GM21360 (cell line): ENCODE measurements at regions not wholly inside any gene's neighbourhood (a gene's known extent, or its start where the extent isn't known, plus 50 kb on each side); places are given as distances from the start of the nearest gene placed in this dataset.

Experiments used
- ATAC-seq: cut with Tn5 transposase; IDR thresholded peaks from one replicate; pipeline ENCODE4 v1.9.1; 2021; ENCODE audit warnings: mild to moderate bottlenecking, moderate library complexity; ENCODE audit not compliant: unreplicated experiment

DNA sequence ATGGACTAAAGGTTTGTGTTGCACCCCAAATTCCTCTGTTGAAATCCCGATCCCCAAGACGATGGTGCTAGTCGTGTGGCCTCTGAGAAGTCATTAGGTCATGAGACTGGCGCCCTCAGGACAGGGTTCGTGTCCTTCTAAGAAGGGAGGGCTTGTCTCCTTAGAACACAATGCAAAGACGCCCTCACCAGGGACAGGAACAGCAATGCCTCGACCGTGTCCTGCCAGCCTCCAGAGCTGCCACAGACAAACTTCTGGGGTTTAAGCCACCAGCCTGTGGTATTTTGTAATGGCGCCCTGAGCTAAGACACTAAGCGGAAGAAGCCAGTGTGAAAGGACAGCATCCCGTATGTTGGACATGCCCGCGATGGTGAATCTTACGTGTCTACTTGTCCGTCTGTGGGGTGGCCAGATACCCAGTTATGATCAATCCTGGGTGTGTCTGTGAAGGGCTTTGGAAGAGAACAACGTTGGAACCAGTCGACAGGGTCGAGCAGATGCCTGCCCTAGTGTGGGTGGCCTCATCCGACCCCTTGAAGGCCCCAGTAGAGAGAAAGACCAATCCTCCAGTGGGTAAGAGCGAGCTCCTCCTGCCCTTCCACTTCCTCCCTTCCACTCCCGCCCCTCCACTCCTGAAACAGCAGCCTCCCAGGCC is 279.2 kb upstream of the IRX2 start:
- ATAC-seq, result no peak

DNA sequence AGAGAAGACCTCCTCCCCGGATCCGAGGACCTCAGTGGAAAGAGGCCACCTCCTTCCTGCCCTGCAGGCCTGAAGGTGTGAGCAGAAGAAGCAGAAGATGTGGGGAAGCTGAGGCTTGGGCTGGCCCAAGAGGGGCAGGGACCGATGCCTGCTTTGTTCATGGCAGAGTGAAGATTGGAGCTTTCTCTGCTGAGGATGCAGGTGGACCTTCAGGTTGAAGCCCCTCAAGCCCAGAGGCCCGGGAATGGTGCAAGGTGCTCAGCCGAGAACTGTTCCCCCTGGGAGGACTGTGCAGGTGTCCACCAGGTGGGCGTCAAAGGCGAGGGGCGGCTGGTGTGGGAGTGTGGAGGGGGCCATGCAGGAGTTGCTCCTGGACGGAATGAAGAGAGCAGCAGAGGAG is 277.9 kb upstream of the IRX2 start:
- no peak for ATAC-seq

DNA sequence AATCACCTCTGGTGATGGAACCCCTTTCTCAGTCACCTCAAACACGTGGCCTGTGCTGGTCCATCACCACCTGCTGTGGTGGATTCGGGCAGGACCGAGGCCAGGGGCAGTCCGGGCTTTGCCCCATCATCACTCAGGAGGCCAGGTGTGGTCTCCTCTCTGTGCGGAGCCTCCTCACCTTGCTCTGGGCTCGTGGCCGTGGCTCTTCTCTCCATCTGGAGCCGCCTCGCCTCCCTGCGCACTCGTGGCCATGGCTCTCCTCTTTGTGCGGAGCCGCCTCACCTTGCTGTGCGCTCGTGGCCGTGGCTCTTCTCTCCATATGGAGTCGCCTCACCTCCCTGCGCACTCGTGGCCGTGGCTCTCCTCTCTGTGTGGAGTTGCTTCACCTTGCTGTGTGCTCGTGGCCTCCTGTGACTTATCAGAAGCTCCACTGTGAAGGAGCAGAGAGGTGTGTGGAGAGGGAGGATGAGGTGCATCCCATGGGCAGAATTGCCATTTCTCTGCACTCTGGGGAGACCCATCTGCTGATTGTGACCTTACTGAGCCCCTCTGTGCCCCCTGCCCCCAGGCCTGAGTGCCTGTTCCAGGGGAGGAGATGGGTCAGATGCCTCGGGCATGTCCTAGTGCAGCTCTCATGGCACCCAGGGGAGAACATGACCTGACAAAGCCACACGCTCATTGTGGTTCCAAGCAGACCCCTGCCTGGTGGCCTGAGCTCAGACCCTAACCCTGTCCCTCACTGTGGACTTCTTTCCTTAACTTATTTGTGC is 276.6 kb upstream of the IRX2 start:
- no peak for ATAC-seq

DNA sequence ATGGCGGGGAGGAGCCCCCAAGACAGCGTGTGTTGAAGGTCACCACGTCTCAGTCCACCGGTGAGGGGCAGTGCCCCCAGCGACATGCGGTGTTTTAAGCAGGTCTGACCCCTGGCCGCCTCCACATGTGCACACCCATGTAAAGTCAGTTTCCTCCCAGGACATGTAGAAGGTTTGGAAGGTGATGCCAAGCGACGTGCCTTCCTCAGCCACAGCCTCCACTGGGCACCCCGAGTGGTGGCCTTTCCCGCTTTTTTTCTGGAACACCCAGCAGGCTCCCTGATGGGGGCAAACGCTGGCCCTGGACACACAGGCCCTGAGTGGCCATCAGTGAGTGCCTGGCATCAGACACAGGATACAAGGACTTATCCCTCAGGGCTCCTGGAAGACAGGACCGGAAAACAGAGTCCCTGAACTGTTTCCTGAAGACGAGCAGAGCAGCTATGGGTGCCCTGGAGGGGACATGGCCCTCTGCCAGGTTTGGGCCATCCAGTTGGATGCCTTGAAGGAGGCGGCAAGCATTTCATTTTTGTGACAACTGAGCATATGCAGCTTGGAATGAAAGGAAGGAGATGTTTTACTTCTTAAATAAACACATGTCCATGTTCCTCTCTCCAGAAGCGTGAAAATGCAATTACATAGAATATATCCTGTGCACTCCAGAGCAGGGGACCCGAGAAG is 275.8 kb upstream of the IRX2 start:
- ATAC-seq, result no peak

DNA sequence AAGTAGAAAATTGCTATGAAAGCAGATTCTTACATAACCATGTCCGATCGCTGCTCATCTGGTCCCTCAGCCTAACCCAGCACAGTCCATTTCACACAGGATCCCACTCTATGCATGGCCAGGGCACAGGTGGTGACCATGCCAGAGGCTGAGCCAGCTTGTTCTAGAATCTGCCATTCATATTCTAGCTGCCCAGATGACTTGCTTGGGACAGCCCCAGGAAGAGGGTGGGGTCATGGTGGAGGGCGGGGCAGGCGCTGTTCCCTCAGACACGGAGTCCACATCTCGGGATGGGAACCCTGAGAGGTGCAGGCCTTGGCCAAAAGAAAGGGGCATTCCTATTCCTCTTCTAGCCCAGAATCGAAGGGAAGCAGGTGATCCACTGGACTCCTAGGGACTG is 275.2 kb upstream of the IRX2 start:
- no peak for ATAC-seq

DNA sequence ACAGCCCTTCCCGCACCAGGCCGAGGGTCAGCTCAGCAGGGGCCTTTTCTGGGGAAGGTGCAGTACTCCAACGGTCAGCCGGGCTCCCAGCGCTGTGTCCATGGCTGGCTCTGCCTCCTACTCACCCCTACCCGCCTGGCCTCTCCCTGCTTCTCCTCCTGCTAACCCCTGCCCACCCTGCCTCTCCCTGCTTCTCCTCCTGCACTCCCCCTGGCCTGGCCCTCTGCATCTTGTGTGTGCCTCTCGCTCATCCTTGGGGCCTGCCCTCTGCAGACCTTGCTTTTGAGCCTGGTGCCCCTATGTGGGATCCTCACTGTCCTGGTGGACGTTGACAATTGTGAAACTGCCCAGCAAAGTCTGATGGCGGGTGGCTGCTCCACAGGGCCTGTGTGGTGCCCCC is 274.6 kb upstream of the IRX2 start:
- ATAC-seq, result no peak

DNA sequence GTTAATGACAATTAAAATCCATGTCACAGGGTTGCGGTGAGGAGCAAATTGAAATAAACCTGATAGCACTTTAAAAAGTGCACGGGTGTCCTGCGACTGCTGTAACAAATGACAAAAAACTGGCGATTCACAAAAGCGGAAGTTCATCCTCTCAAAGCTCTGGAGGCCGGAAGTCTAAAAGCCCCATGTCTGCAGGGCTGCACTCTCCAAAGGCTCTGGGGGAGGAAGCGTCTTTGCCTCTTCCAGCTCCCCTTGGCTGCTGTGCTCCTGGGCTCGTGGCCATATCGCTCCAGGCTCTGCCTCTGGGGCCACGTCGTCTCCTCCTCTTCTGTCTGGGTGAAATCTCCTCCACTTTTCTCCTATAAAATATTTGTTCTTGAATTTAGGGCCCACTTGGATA is 273.9 kb upstream of the IRX2 start:
- no peak for ATAC-seq

DNA sequence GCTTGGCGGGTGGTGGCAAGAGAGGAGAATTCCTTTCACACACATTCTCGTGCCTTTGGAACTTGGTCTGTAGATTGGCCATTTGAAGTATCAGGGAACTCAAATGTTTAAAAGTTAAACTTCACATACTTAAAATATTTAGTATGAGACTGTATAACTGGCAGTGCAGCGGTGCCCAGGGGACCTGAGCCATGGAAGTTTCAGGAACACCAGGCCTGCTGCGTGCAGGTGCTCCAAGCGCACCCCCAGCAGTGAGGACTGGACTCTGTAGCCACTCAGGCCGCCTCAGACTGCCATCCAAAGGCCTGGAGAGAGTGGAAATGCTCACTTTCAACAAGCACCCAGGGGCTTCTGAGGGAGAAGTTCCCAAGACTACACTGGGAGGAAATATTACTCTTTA is 273.5 kb upstream of the IRX2 start:
- no peak for ATAC-seq

DNA sequence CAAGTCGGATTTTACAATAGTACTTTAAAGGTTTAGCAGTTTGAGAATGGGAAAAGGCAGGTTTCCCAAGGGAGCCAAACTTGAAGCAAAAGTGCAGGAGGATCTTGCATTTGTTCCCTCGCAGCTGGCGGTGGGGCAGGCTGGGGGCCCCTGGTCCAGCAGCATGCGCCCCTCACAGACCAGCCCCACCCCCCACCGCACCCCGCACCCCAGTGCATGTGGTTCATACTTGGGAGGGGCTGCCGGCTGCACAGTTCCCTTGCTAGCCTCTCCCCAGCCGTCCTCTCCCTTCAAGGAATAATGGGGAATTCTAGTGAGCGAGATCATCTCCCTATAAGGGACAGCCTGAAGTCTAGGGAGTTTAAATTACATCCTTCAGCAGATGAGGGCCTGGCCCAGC is 273.1 kb upstream of the IRX2 start:
- ATAC-seq, result no peak

DNA sequence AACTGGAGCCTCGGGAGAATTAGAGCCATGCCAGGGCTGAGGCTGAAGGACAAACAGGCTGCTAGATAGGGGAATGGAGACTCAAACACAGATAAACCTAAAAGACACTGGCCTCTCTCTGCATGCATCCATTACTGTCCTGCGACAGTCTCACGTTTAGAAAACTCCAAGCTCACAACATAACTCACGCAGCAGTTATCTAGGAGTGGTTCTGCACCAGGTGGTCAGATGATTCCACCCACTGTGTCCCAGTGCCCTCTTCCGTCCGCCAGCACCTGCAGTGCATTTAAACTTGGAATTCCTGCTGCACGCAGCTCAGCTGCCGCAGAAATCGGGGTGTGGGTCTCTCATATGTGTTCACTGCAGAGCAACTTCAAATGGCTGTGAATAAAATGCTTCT is 272.6 kb upstream of the IRX2 start:
- no peak for ATAC-seq

DNA sequence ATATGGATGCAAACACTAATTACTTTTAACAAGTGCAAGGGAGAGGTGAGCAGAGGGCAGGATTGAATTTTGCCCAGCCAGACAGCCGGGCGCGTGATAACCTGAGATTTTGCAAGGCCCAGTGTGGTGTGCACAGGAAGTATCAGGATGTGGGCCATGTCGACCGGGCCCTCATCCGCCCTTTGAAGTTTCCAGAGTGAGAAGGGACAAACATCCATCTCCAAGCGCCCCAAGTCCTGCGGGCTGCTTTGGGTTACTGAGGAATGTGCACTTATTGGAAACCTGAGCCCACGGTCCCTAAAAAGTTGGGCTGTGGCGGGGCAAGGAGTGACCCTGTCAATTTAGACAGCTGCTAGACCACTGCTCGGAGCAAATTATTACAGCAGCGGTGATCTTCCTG is 272.2 kb upstream of the IRX2 start:
- no peak for ATAC-seq

DNA sequence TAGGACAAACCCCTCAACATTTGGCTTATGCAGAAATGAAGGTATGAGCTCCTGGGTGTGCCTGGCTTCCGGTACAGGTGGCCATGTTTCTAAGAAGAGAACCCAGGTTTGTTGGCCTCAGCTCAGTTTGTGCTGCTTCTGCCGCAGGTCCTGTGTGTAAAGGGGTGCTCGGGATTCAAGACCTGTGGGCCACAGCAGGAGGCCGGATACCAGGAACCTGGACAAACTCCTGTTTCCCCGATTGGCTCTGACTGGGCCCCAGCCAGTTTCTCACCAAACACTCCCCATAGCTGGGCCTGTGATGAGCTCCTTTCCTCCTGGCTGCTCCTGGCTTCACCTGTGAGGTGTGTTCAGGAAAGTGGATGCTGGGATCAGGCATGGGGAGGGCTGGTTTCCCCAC is 271.2 kb upstream of the IRX2 start:
- ATAC-seq, result no peak

DNA sequence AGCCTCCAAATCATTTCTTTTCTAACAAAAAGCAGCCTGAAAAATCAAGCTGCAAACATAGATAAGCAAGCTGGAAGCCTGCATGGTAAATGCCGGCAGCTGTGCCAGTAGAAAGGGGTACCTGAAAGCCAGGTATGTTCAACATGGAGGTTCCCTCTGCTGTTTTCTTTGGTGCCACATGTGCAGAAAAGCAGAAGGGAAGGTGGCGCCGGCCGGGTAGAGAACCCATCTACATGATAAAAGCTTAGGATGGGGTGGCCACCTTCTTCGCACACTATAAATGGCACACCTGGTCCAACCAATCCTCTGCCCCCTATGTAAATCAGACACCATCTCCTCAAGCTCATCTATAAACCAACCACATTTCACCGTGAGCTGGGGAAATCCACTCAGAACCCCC is 268.9 kb upstream of the IRX2 start:
- ATAC-seq, result no peak

DNA sequence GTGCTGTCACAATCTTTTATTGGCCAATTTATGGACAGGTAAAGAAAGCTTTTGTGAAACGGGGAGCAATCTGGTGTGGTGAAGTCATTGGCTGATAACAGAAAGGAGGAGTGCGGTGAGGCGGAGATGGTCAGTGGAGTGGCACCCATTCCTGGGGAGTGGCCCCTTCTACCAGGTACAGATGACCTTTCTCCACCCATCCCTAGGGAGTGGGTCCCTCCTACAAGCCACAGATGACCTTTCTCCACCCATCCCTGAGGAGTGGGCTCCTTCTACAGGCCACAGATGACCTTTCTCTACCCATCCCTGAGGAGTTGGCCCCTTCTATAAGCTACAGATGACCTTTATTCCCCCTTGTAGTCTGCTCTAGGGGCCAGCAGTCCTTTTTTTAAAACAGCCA is 267.6 kb upstream of the IRX2 start:
- ATAC-seq, result no peak

DNA sequence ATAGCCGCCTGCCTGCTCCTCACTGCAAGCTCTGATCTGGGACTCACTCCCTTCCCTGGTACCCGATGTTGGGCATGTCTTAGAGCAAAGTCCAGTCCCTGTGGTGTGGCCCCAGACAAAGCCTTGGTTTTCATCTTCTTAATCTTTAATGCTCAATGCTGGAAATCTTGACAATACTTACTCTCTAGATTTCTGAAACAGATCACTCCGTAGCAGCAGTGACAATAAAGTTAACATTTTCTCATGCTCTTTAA is 260.2 kb upstream of the IRX2 start:
- no peak for ATAC-seq

DNA sequence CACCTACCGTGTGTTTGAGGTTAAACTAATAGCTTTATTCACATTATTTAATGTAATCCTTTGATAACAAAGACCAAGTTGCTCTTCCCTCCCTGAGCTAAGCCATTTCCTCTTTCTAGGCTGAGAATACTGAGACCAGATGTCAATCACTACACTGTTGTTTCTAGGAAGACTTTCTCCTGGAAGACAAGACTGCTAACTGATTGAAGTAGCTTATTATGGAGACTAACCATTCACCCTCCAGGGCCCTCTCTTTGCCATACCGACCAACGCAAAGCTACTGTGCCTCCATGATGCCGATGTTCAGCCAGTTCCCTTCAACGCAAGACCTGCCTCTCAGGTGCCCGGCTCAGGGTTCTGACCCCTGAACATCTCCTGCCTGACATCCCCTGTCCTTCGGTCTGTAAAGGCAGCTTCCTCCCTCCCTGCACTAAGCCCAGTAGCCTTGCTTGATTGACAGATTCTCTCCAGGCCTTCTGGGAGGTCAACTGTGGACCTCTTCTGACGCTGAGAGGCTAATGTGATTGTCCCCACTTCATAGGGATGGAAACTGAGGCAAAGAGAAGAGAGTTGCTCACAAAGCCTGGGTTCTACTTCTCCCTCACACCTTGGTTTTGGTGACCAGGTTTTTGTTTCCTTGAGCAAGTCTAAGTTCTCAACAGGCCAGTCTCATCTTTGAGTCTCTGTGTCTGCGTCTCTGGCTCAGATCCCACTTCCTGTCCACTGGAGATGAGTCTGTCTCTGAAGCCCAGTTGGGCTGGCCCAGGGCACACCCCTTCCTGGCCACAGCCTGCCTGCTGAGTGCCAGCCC is 259.7 kb upstream of the IRX2 start:
- no peak for ATAC-seq

DNA sequence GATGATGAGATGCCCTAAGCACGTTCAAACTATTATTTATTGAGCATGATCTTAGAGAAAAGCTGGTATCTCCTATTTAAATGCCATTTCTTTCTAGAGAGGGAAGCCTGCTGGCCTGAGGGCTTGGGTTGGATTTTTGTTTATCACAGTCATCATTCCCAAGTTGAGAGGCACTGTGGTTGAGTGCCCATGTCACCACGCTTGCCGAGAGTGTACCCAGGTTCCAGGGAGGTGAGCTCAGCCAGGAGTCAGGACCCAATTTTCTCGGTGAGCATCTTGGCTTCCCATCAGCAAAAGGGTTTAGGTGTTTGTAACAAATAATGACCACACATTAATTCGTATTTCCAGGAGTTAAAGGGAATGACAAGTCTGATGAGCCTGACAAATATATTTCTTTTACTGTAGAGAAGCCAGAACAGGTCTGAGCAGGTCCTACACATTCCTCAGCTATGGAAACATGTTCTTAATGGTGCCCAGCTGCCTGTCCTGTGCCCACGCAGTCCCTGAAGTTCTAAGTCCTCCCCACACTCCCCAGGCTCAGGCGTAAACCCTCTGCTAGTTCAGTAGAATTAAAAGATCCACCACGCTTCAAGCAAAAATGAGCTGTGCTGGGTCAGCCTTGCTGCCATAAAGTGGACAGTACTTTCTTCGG is 258.9 kb upstream of the IRX2 start:
- ATAC-seq, result no peak

DNA sequence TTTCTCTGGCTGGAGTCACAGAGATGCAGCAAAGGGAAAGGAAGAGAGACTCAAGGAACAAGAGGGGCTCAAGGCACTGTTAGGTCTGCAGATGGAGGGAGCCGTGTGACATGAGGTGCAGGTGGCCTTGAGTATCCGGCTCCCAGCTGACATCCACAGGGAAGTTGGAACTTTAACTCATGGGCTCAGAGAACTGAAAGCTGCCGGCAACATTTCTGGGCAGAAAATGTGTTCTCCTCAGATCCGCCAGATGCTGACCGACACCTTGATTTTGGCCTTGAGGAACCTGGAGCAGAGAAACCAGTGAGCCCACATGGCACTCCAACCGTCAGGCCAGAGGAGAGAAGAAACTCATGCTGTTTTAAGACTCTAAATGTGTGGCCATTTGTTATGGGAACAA is 258.1 kb upstream of the IRX2 start:
- ATAC-seq, result no peak

DNA sequence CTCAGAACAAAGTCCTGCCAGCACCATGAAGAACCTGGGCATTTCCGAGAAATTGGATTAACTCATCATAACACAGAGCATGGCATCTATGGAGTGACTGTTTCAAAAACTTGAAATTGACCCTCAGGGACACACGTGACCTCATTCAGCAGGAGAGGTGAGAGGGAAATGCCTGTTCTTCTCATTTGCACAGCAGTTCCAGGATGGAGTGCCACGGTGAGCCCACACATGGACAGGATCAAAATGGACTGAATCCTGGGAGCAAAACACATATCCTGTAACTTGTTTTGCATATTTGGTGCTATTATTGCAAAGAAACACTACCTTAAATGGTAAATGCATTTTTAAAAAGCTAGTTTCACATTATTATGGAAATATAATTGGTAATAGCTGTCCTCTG is 256.1 kb upstream of the IRX2 start:
- no peak for ATAC-seq

DNA sequence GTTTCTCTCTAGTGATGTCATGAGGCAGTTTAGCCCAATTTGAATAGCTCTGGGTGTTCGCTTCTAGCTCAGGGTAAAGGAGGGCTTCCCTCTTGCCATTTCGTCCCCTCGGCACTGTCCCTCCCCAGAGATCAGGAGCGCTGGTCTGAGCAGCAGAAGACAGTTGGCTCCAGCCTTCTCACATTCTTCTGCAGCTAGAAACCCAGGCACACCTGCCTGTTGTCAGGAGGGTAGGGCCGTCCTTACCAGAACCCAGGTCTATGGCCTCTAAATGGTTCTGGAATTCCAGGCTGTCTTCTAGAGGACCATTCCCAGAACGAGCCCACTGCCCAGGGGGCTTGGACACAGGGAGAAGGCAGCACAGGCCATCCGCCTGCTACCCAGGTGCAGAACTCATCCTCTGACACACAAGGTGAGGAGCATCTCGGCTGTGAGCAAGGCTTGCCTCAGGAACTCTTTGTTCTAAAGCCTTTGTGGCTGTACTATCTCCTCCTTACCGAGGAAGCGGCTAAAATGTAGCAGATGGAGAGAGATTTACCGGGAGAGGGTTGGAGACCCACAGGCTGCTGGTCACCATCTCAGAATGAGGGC is 255.6 kb upstream of the IRX2 start:
- no peak for ATAC-seq

DNA sequence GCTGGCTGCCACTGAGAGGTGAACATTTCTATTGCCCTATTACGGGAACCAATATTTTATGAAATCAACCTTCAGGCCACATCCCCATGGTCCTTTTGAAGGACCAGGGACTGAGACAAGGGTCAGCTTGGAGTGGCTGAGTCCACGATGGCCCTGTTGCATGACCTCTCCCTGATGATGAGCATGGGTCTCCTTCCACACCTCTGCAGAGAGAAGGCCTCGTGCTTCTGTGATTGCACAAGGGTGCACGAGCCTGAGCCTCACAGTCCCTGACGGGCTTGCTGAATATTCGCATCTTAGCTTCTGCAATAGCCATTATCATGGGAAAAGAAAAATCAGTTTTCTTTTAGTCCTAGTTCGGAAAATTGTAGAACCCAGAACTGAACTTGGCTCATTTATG is 255.0 kb upstream of the IRX2 start:
- ATAC-seq, result no peak
